DOHH2 (cell line): ENCODE measurements at regions not wholly inside any gene's neighbourhood (a gene's known extent, or its start where the extent isn't known, plus 50 kb on each side); places are given as distances from the start of the nearest gene placed in this dataset.

Source experiments
- EZH2phosphoT487 ChIP-seq: fragments of 200-600 bp; sonication (generic); IDR thresholded peaks from 2 replicates; pipeline ENCODE4 v1.6.1; 2017; ENCODE audit warnings: borderline replicate concordance, mild to moderate bottlenecking, antibody characterized with exemption, low read length, moderate library complexity, mixed read lengths
- TF ChIP-seq, protein P1 (sequence below): fragments of 200-600 bp; sonication (generic); IDR thresholded peaks from one replicate; pipeline ENCODE4 v1.5.1; 2014; ENCODE audit warnings: antibody characterized with exemption, mild to moderate bottlenecking, low read depth, low read length; ENCODE audit not compliant: poor library complexity, severe bottlenecking

DNA sequence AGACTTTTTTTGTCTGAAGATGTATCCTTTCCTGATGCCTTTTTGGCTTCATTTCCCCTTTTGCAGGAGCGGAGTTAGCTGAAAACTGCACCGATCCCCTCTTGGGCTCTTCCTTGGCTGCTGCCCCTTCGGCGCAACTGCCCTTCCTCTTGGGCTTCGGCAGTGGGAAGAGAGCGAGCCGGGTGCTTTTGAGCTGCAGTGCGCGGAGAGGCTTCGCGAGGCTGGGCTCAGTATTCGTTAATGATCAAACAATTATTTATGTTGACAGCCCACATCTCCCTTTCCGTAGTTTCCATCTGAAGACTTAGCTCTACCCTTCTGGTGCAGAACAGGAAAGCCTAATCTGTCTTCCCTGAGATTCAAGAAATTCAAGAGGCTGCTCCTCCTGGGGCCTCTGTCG, 170.8 kb downstream of the CSNK2A3 start:
- TF ChIP-seq, protein P1, sequence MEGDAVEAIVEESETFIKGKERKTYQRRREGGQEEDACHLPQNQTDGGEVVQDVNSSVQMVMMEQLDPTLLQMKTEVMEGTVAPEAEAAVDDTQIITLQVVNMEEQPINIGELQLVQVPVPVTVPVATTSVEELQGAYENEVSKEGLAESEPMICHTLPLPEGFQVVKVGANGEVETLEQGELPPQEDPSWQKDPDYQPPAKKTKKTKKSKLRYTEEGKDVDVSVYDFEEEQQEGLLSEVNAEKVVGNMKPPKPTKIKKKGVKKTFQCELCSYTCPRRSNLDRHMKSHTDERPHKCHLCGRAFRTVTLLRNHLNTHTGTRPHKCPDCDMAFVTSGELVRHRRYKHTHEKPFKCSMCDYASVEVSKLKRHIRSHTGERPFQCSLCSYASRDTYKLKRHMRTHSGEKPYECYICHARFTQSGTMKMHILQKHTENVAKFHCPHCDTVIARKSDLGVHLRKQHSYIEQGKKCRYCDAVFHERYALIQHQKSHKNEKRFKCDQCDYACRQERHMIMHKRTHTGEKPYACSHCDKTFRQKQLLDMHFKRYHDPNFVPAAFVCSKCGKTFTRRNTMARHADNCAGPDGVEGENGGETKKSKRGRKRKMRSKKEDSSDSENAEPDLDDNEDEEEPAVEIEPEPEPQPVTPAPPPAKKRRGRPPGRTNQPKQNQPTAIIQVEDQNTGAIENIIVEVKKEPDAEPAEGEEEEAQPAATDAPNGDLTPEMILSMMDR: no peak
- TF ChIP-seq EZH2phosphoT487: no peak
